ENCODE measurements at regions not wholly inside any gene's neighbourhood (a gene's known extent, or its start where the extent isn't known, plus 50 kb on each side); places are given as distances from the start of the nearest gene placed in this dataset.

- peaks cover 0 to 5% (median 0%) of the 10 kb centered on the region in 5 donors for H3K4me1 ChIP-seq (ENCODE audit: control insufficient read depth in 5 of 5, insufficient read depth in 5 of 5, low read length in 5 of 5)
- H3K27ac ChIP-seq (ENCODE audit: low read depth in 1 of 2, low read length in 1 of 2), result no peak overlapping the region
- H3K9ac ChIP-seq (ENCODE audit: insufficient read depth in 1 of 2, low read length in 2 of 2), result no peak overlapping the region
- DNase-seq, result no peak
- no peak overlapping the region for H3K4me3 ChIP-seq
- H3K9me3 ChIP-seq (ENCODE audit: control insufficient read depth in 4 of 4, insufficient read depth in 3 of 4, low read length in 3 of 4), result peaks cover 0 to 9% (median 3%) of the 10 kb centered on the region in 4 donors
- H3K27me3 ChIP-seq (ENCODE audit: control insufficient read depth in 3 of 3, insufficient read depth in 3 of 3, low read length in 2 of 3), result no peaks in the 10 kb centered on the region
- ATAC-seq (ENCODE audit: insufficient read depth, low FRiP score), result no peak
- no peak for TF ChIP-seq CTCF (IDR thresholded peaks at IDR 0.05; ENCODE audit: control extremely low read depth, extremely low read depth)
- 75 to 82% methylated on average over 4 of the region's 4 CpGs for WGBS, 2 donors
- no peaks in the 10 kb centered on the region for H3K36me3 ChIP-seq (ENCODE audit: control insufficient read depth in 4 of 4, insufficient read depth in 4 of 4, low read length in 4 of 4)
Observed at GRCh38 chr18:11544060-11544633, 65.2 kb upstream of the SLC35G4 start.

GRCh38 chr18:11541179-11541578 lies 68.2 kb upstream of the SLC35G4 start:
- Histone ChIP-seq H3K27me3 (ENCODE audit: control insufficient read depth in 3 of 3, insufficient read depth in 3 of 3, low read length in 2 of 3) (no peaks in the 10 kb centered on the region), H3K36me3 (ENCODE audit: control insufficient read depth in 4 of 4, insufficient read depth in 4 of 4, low read length in 4 of 4) (no peaks in the 10 kb centered on the region), H3K9me3 (ENCODE audit: control insufficient read depth in 4 of 4, insufficient read depth in 3 of 4, low read length in 3 of 4) (peaks cover 0 to 9% (median 3%) of the 10 kb centered on the region in 4 donors), H3K9ac (ENCODE audit: insufficient read depth in 1 of 2, low read length in 2 of 2) (no peak overlapping the region), H3K27ac (ENCODE audit: low read depth in 1 of 2, low read length in 1 of 2) (no peak overlapping the region), H3K4me1 (ENCODE audit: control insufficient read depth in 5 of 5, insufficient read depth in 5 of 5, low read length in 5 of 5) (no peaks in the 10 kb centered on the region), H3K4me3 (no peak overlapping the region)
- ATAC-seq (ENCODE audit: insufficient read depth, low FRiP score) (no peak), DNase-seq (peak in 1 of 3 donors; percentile 29)
- TF ChIP-seq CTCF (IDR thresholded peaks at IDR 0.05; ENCODE audit: control extremely low read depth, extremely low read depth), result no peak
- WGBS, 2 donors, result 96 to 97% methylated on average over 1 of the region's 1 CpG

GRCh38 chr18:11533942-11534496 lies 75.4 kb upstream of the SLC35G4 start:
- Histone ChIP-seq H3K9me3 (ENCODE audit: control insufficient read depth in 4 of 4, insufficient read depth in 3 of 4, low read length in 3 of 4) (peaks cover 0 to 8% (median 0%) of the 10 kb centered on the region in 4 donors), H3K4me3 (no peak overlapping the region), H3K27me3 (ENCODE audit: control insufficient read depth in 3 of 3, insufficient read depth in 3 of 3, low read length in 2 of 3) (no peaks in the 10 kb centered on the region), H3K27ac (ENCODE audit: low read depth in 1 of 2, low read length in 1 of 2) (no peak overlapping the region), H3K36me3 (ENCODE audit: control insufficient read depth in 4 of 4, insufficient read depth in 4 of 4, low read length in 4 of 4) (no peaks in the 10 kb centered on the region), H3K4me1 (ENCODE audit: control insufficient read depth in 5 of 5, insufficient read depth in 5 of 5, low read length in 5 of 5) (peaks cover 0 to 19% (median 0%) of the 10 kb centered on the region in 5 donors), H3K9ac (ENCODE audit: insufficient read depth in 1 of 2, low read length in 2 of 2) (no peak overlapping the region)
- TF ChIP-seq CTCF (IDR thresholded peaks at IDR 0.05; ENCODE audit: control extremely low read depth, extremely low read depth), result no peak
- DNase-seq (no peak), ATAC-seq (ENCODE audit: insufficient read depth, low FRiP score) (no peak)
- 95% methylated on average over 13 of the region's 13 CpGs for WGBS, 2 donors
